Right renal pelvis (tissue), 4 donors: ENCODE measurements at regions not wholly inside any gene's neighbourhood (a gene's known extent, or its start where the extent isn't known, plus 50 kb on each side); places are given as distances from the start of the nearest gene placed in this dataset.

Experiments
- DNase-seq, 4 donors: peaks; one replicate each; pipeline ENCODE4 v3.0.0-alpha.2; 2013; ENCODE audit warnings: low read depth in 4 of 4, low spot score in 3 of 4, missing footprints in 1 of 4

GRCh38 chr5:54859316-54859715 lies 126.1 kb downstream of the ESM1 start:
- DNase-seq: no peak

GRCh38 chr5:54854883-54855581 lies 130.4 kb downstream of the ESM1 start:
- no peak for DNase-seq

- DNase-seq: no peak
Observed at GRCh38 chr5:54852007-54852406, 133.4 kb downstream of the ESM1 start.

- no peak for DNase-seq
Observed at GRCh38 chr5:54851449-54851848, 133.9 kb downstream of the ESM1 start.

GRCh38 chr5:54848581-54848980 lies 136.8 kb downstream of the ESM1 start:
- DNase-seq: no peak

DNA sequence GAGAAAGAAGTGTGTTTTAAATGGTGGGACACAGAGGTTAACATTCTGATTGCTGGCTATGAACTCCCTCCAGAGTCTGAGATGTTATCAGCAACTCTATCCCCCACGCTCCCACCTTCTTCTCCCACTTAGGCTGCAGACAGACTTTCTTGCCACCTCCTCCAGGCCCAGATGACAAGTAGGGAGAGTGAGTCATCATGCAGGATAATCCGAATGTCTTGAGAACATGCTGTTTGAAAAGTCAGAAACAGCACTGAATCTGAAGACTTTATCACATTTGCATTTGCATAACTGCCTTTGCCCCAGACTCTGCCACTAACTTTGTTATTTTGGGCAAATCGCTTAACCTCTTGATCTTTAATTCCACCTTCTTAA lies 139.8 kb downstream of the ESM1 start:
- DNase-seq: no peak

DNA sequence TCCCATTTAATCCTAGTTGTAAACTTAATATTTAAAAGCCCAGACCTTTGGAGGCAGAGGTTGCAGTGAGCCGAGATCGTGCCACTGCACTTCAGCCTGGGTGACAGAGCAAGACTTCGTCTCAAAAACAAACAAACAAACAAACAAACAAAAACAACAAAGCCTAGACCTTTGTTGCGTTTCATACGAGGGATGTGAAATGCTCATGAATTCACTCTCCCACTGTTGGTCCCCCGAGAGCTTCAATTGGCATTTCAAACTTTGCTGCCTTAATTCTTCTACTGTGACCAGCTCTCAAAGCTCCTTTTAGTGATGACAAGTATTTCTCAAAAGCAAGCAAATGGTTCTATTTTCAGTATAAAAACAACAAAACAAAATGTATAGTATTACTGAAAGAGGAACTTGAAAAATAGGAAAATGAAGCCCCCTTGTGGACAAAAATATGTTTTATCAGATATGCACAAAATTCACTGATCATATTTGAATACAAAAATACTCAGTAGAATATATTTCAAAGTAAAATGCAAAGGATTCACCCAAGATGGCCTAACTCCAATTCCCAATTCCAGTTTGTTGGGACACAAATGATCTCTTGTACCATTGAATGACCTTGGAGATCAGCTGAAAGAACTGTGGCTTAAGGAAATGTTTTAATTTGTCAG lies 140.4 kb downstream of the ESM1 start:
- peak in 1 of 4 donors; percentile 51 for DNase-seq

GRCh38 chr5:54844266-54844665 lies 141.1 kb downstream of the ESM1 start:
- no peak for DNase-seq

- DNase-seq: no peak
Observed at GRCh38 chr5:54841481-54841880, 143.9 kb downstream of the ESM1 start.

DNA sequence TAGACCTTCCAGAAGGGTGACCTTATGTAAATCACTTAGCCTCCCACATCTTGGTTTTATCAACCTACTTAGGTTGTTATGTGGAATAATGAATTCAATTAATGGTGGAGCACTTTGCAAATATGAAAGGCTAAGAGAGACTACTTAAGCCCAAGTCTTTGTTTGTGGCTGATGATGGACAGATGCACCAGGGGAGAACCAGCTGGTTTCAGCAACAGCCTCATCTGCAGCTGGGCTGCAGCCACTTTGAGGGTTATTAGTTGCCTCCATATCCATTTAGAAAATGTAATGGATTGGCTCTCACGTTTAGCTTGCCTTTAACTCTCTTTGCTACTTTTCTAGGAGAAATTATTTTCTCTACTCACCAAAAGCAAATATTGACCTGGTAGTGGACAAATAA lies 146.6 kb downstream of the ESM1 start:
- DNase-seq: no peak

GRCh38 chr5:54837981-54838380 lies 147.4 kb downstream of the ESM1 start:
- no peak for DNase-seq

GRCh38 chr5:54837093-54837492 lies 148.3 kb downstream of the ESM1 start:
- DNase-seq: no peak

- no peak for DNase-seq
Observed at GRCh38 chr5:54835647-54836046, 149.7 kb downstream of the ESM1 start.

DNA sequence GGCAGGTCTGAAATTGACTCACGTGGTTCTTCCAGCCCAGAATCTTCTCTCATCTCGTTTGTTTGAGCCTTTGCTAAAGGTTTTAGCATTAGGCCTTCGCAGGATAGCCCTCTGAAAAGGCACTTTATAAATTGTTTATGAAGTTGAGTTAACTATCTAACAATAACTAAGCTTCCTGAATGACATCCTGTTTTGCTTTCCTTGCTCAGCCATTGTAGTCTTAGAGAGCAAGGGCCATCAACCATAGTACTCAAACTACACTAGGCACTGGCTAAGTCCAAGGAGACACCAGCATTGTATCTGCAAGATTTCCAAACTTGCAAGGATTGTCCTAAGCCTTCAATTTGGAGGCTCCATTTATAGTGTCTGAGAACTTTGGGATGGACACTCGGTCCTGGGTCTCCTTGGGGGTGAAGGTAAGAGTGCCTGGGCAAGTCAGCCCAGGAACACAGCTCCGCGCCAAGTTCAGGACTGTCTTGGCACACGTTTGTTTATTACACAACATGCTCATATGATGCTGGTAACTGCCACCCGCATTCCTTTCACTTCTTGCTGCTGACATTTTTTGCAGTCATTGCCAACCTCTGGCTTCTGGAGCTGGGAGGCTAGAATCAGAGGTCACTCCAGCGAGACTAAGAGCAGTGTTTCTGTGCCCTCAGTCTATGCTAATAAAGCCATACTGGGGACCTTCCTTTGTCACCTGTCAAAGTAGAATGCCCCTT lies 151.1 kb downstream of the ESM1 start:
- no peak for DNase-seq

- no peak for DNase-seq
Observed at GRCh38 chr5:54833590-54833989, 151.8 kb downstream of the ESM1 start.

DNA sequence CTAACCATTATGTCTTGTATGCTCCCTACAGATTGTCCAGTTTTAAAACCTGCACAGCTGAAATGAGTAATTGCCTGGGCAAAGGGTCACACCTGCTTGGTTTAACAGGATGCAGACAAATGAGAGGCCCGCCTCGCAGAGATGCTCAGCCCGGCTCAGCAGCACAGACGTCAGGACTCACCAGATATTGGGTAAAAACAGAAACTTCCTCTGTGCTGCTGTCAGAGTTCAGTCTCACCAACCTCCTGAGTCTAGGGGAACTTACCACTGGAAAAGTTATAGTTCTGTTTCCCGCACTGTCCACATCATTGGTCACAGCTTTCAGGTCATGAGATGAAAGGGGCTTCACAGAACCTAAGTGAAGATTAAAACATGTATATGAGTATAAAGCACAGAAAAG lies 152.5 kb downstream of the ESM1 start:
- DNase-seq: no peak

DNA sequence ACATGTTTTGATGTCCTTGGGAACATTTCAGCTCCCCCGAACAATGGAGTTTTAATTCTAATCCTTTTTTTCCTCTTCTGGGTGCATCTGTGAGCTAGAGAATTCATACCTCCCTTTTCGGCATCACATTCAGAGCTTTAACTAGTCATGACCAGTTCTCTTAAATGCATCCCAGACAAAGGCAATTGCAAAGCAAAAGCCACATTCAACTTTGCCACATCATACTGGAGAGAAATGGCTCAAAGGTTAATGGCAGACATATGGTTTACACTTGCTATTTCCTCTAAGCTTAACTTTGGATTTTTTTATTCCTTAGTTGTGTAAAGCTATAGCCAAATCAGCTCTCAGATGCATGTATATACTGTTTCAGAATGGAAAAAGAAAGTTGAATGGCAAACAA lies 153.3 kb downstream of the ESM1 start:
- no peak for DNase-seq

GRCh38 chr5:54831233-54831632 lies 154.2 kb downstream of the ESM1 start:
- no peak for DNase-seq

- no peak for DNase-seq
Observed at GRCh38 chr5:54829676-54830535, 155.5 kb downstream of the ESM1 start.

- DNase-seq: no peak
Observed at GRCh38 chr5:54829102-54829501, 156.3 kb downstream of the ESM1 start.

DNA sequence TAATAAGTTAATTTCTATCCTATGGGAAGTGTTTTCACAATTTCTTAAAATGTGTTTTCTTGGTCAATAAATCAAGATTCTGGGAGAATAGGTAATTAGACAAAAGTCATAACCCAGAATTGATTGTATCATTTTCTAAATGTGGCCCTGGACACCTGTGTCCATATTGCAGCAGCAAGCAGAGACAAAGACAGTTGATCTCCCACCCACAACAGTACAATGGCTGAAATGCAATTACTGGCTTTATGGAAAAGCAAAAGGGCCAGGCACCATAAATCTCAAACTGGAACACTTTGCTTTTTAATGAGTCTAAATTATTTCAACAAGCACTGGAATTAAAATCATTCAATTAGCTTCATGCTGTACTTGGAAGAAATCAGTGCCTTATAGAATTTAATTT lies 157.2 kb downstream of the ESM1 start:
- no peak for DNase-seq
